ENCODE measurements at regions not wholly inside any gene's neighbourhood (a gene's known extent, or its start where the extent isn't known, plus 50 kb on each side); places are given as distances from the start of the nearest gene placed in this dataset.
A peak's percentile ranks its signal among the peaks of the same experiment; 100 is the strongest.

GRCh38 chr2:129069875-129070594, 751.4 kb upstream of the HS6ST1 start:
- TF ChIP-seq HNRNPK (IDR thresholded peaks at IDR 0.05; ENCODE audit: low read depth, low read length, poor library complexity, severe bottlenecking), result no peak
- no peak for TF ChIP-seq ATF7 (IDR thresholded peaks at IDR 0.05)
- no peak for TF ChIP-seq ATF7 (CRISPR knock-in tag; IDR thresholded peaks at IDR 0.05)
- no peak for TF ChIP-seq SALL1 (CRISPR knock-in tag; IDR thresholded peaks at IDR 0.05)
- TF ChIP-seq PBX2 (CRISPR knock-in tag; IDR thresholded peaks at IDR 0.05), result no peak
- TF ChIP-seq, protein P1, sequence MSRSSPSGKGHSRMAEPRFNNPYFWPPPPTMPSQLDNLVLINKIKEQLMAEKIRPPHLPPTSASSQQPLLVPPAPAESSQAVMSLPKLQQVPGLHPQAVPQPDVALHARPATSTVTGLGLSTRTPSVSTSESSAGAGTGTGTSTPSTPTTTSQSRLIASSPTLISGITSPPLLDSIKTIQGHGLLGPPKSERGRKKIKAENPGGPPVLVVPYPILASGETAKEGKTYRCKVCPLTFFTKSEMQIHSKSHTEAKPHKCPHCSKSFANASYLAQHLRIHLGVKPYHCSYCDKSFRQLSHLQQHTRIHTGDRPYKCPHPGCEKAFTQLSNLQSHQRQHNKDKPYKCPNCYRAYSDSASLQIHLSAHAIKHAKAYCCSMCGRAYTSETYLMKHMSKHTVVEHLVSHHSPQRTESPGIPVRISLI (CRISPR knock-in tag; IDR thresholded peaks at IDR 0.05; ENCODE audit: borderline replicate concordance), result peak; percentile 44; the same call in 1 of the 2 replicates
- TF ChIP-seq GABPB1 (CRISPR knock-in tag; IDR thresholded peaks at IDR 0.05), result no peak
- 0 out of 2 replicates have a peak, but pooled peaks have one; percentile 36 for TF ChIP-seq ZSCAN21 (CRISPR knock-in tag; IDR thresholded peaks at IDR 0.05; ENCODE audit: borderline replicate concordance)
- TF ChIP-seq RXRB (CRISPR knock-in tag; IDR thresholded peaks at IDR 0.05; ENCODE audit: borderline replicate concordance), result no peak
- TF ChIP-seq, protein P2, sequence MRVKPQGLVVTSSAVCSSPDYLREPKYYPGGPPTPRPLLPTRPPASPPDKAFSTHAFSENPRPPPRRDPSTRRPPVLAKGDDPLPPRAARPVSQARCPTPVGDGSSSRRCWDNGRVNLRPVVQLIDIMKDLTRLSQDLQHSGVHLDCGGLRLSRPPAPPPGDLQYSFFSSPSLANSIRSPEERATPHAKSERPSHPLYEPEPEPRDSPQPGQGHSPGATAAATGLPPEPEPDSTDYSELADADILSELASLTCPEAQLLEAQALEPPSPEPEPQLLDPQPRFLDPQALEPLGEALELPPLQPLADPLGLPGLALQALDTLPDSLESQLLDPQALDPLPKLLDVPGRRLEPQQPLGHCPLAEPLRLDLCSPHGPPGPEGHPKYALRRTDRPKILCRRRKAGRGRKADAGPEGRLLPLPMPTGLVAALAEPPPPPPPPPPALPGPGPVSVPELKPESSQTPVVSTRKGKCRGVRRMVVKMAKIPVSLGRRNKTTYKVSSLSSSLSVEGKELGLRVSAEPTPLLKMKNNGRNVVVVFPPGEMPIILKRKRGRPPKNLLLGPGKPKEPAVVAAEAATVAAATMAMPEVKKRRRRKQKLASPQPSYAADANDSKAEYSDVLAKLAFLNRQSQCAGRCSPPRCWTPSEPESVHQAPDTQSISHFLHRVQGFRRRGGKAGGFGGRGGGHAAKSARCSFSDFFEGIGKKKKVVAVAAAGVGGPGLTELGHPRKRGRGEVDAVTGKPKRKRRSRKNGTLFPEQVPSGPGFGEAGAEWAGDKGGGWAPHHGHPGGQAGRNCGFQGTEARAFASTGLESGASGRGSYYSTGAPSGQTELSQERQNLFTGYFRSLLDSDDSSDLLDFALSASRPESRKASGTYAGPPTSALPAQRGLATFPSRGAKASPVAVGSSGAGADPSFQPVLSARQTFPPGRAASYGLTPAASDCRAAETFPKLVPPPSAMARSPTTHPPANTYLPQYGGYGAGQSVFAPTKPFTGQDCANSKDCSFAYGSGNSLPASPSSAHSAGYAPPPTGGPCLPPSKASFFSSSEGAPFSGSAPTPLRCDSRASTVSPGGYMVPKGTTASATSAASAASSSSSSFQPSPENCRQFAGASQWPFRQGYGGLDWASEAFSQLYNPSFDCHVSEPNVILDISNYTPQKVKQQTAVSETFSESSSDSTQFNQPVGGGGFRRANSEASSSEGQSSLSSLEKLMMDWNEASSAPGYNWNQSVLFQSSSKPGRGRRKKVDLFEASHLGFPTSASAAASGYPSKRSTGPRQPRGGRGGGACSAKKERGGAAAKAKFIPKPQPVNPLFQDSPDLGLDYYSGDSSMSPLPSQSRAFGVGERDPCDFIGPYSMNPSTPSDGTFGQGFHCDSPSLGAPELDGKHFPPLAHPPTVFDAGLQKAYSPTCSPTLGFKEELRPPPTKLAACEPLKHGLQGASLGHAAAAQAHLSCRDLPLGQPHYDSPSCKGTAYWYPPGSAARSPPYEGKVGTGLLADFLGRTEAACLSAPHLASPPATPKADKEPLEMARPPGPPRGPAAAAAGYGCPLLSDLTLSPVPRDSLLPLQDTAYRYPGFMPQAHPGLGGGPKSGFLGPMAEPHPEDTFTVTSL (CRISPR knock-in tag; IDR thresholded peaks at IDR 0.05; ENCODE audit: borderline replicate concordance), result no peak
- no peak for TF ChIP-seq RCOR2 (CRISPR knock-in tag; IDR thresholded peaks at IDR 0.05)
- TF ChIP-seq TFDP1 (CRISPR knock-in tag; IDR thresholded peaks at IDR 0.05; ENCODE audit: borderline replicate concordance), result no peak
- TF ChIP-seq ZNF124 (CRISPR knock-in tag; IDR thresholded peaks at IDR 0.05), result no peak
- H3K9me3 ChIP-seq (ENCODE audit: low read length), result no peaks in the 10 kb centered on the region
- intact Hi-C loops (cut with micrococcal nuclease; ENCODE audit: unreplicated experiment), result no loop called here
- 0 out of 2 replicates have a peak, but pooled peaks cover 8% of the 10 kb centered on the region for H3K4me1 ChIP-seq (ENCODE audit: insufficient read depth, low read length)
- DNase-seq (ENCODE audit: low spot score) (peak; percentile 8), ATAC-seq (peak; percentile 83), FAIRE-seq (no peak)
- no TSS peak for BruUV-seq (replicated peaks)
- H3K4me2 ChIP-seq (ENCODE audit: low read depth, low read length), result no peak overlapping the region
- POLR2A ChIA-PET, result no interaction called here
- no peak overlapping the region for H2AFZ ChIP-seq (ENCODE audit: low read length)
- CTCF ChIA-PET (ENCODE audit: low intra/inter-chr PET ratio, low total read pairs), result no interaction called here
- in situ Hi-C loops (cut with HindIII; ENCODE audit: extremely low pct_ligation_motif_present, low pct_unique_long_range_greater_than_20kb), result no loop called here
- no peak overlapping the region for H3K9ac ChIP-seq (ENCODE audit: insufficient read depth, low read depth, low read length)
- no peak overlapping the region for H3K27ac ChIP-seq (ENCODE audit: extremely low read length, insufficient read depth, low read length)
- H4K20me1 ChIP-seq (ENCODE audit: insufficient read depth, low read length), result no peaks in the 10 kb centered on the region; the same call in 1 of the 2 replicates
- H3K36me3 ChIP-seq (replicated peaks in 1 of 2; ENCODE audit: control insufficient read depth in 1 of 2, insufficient read depth in 2 of 2, low read length in 2 of 2), result no peaks in the 10 kb centered on the region
- 18% methylated on average over 11 of the region's 12 CpGs for WGBS (ENCODE audit: low lambda C conversion rate)
- no peaks in the 10 kb centered on the region for H3K79me2 ChIP-seq (ENCODE audit: insufficient read depth, low read length)
- H3K4me3 ChIP-seq (replicated peaks in 1 of 3; ENCODE audit: insufficient read depth in 1 of 3, low read depth in 2 of 3, low read length in 3 of 3), result no peak overlapping the region
- peaks cover 0 to 10% of the 10 kb centered on the region in 2 experiments; a peak in 2 of 5 replicates for H3K27me3 ChIP-seq (ENCODE audit: control insufficient read depth in 1 of 2, insufficient read depth in 2 of 2, low read length in 2 of 2)
